DOHH2 (cell line): ENCODE measurements at regions not wholly inside any gene's neighbourhood (a gene's known extent, or its start where the extent isn't known, plus 50 kb on each side); places are given as distances from the start of the nearest gene placed in this dataset.

Experiments used
- H3F3A ChIP-seq: fragments of 200-600 bp; sonication (generic), shearing (Covaris generic); 2 replicates; pipeline ENCODE4 v1.6.0; 2016; ENCODE audit warnings: antibody characterized with exemption, mild to moderate bottlenecking; ENCODE audit not compliant: control insufficient read depth, insufficient read depth
- H3K27ac ChIP-seq: fragments of 200-600 bp; sonication (generic); 2 replicates; pipeline ENCODE4 v1.5.1; 2014; ENCODE audit warnings: low read depth, mild to moderate bottlenecking, low read length, moderate library complexity
- H3K27me3 ChIP-seq: fragments of 200-600 bp; sonication (generic); 2 replicates; pipeline ENCODE4 v1.6.1; 2014; ENCODE audit warnings: mild to moderate bottlenecking, low read length, mixed read lengths; ENCODE audit not compliant: control insufficient read depth
- H3K36me3 ChIP-seq: fragments of 200-600 bp; sonication (generic); 2 replicates; pipeline ENCODE4 v1.6.1; 2014; ENCODE audit warnings: mild to moderate bottlenecking, low read length, moderate library complexity, mixed read lengths; ENCODE audit not compliant: control insufficient read depth
- H3K4me1 ChIP-seq: fragments of 200-600 bp; sonication (generic); 2 replicates; pipeline ENCODE4 v1.6.1; 2014; ENCODE audit warnings: mild to moderate bottlenecking, low read length, mixed read lengths; ENCODE audit not compliant: control insufficient read depth
- H3K4me2 ChIP-seq: fragments of 200-600 bp; sonication (generic); 2 replicates; pipeline ENCODE4 v1.6.0; 2014; ENCODE audit warnings: mild to moderate bottlenecking, low read length, moderate library complexity
- H3K4me3 ChIP-seq: fragments of 200-600 bp; sonication (generic); 2 replicates; pipeline ENCODE4 v1.5.1; 2014; ENCODE audit warnings: mild to moderate bottlenecking, low read length, mixed read lengths
- H3K79me2 ChIP-seq: fragments of 200-600 bp; sonication (generic); 2 replicates; pipeline ENCODE4 v1.6.1; 2014; ENCODE audit warnings: mild to moderate bottlenecking, low read length, mixed read lengths; ENCODE audit not compliant: control insufficient read depth
- H3K9me2 ChIP-seq: fragments of 200-600 bp; sonication (generic); replicated peaks from 2 replicates; pipeline ENCODE4 v1.6.1; 2014; ENCODE audit warnings: mild to moderate bottlenecking, low read length, mixed read lengths; ENCODE audit not compliant: control insufficient read depth
- H3K9me3 ChIP-seq: fragments of 200-600 bp; sonication (generic); 2 replicates; pipeline ENCODE4 v1.6.1; 2014; ENCODE audit warnings: antibody characterized with exemption, low read length, mixed read lengths; ENCODE audit not compliant: control insufficient read depth, insufficient read depth
- H4K20me1 ChIP-seq: fragments of 200-600 bp; sonication (generic); 2 replicates; pipeline ENCODE4 v1.6.0; 2014; ENCODE audit warnings: low read depth, mild to moderate bottlenecking, antibody characterized with exemption, low read length, moderate library complexity; ENCODE audit not compliant: control insufficient read depth, insufficient read depth
- CTCF ChIP-seq: fragments of 200-600 bp; sonication (generic); IDR thresholded peaks from one replicate; pipeline ENCODE4 v1.5.1; 2014; ENCODE audit warnings: antibody characterized with exemption, mild to moderate bottlenecking, low read depth, low read length; ENCODE audit not compliant: poor library complexity, severe bottlenecking
- EZH2phosphoT487 ChIP-seq: fragments of 200-600 bp; sonication (generic); IDR thresholded peaks from 2 replicates; pipeline ENCODE4 v1.6.1; 2017; ENCODE audit warnings: borderline replicate concordance, mild to moderate bottlenecking, antibody characterized with exemption, low read length, moderate library complexity, mixed read lengths

GRCh38 chr2:125160947-125161346 lies 1135.9 kb downstream of the CNTNAP5 start:
- H3K4me1 ChIP-seq: no peaks in the 10 kb centered on the region
- no peaks in the 10 kb centered on the region for H3K79me2 ChIP-seq
- no peaks in the 10 kb centered on the region for H3F3A ChIP-seq
- H3K4me3 ChIP-seq: no peak overlapping the region
- H3K4me2 ChIP-seq: no peak overlapping the region
- no peaks in the 10 kb centered on the region for H3K27me3 ChIP-seq
- no peaks in the 10 kb centered on the region for H3K36me3 ChIP-seq
- no peak overlapping the region for H3K27ac ChIP-seq
- H3K9me2 ChIP-seq: no peaks in the 10 kb centered on the region
- H4K20me1 ChIP-seq: no peaks in the 10 kb centered on the region
- no peaks in the 10 kb centered on the region for H3K9me3 ChIP-seq
- TF ChIP-seq EZH2phosphoT487 (no peak), CTCF (no peak)

DNA sequence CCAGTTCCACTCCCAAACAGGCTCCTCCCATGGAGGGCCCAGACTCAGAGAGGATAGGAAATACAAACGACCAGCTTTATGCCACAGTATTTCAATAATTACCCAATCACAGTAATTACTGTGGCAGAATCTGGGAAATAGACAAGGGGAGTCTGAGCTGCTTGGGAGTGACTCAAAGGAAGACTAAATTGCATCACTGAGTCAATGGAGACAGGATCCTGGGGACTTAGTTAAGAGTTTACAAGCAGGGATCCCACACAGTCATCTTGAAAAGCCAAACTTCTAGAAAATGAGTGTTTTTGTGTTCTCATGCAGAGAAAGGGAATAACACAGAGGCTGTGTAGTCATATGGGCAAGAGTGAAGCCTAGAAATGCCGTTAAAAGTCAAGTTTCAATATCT lies 1142.1 kb downstream of the CNTNAP5 start:
- H3K9me3 ChIP-seq: no peaks in the 10 kb centered on the region
- no peaks in the 10 kb centered on the region for H3K79me2 ChIP-seq
- no peaks in the 10 kb centered on the region for H3K9me2 ChIP-seq
- H3F3A ChIP-seq: no peaks in the 10 kb centered on the region
- H3K27ac ChIP-seq: no peak overlapping the region
- no peaks in the 10 kb centered on the region for H3K4me1 ChIP-seq
- H3K36me3 ChIP-seq: no peaks in the 10 kb centered on the region
- no peak for TF ChIP-seq EZH2phosphoT487
- TF ChIP-seq CTCF: no peak
- H3K27me3 ChIP-seq: no peaks in the 10 kb centered on the region
- H3K4me3 ChIP-seq: no peak overlapping the region
- H3K4me2 ChIP-seq: no peak overlapping the region
- no peaks in the 10 kb centered on the region for H4K20me1 ChIP-seq

GRCh38 chr2:125167820-125168219 lies 1142.7 kb downstream of the CNTNAP5 start:
- H3K27ac ChIP-seq: no peak overlapping the region
- no peaks in the 10 kb centered on the region for H3K9me2 ChIP-seq
- no peaks in the 10 kb centered on the region for H3K27me3 ChIP-seq
- no peak overlapping the region for H3K4me2 ChIP-seq
- TF ChIP-seq CTCF: no peak
- no peak for TF ChIP-seq EZH2phosphoT487
- no peaks in the 10 kb centered on the region for H3K36me3 ChIP-seq
- H3K9me3 ChIP-seq: no peaks in the 10 kb centered on the region
- H3K4me1 ChIP-seq: no peaks in the 10 kb centered on the region
- no peaks in the 10 kb centered on the region for H4K20me1 ChIP-seq
- no peak overlapping the region for H3K4me3 ChIP-seq
- H3K79me2 ChIP-seq: no peaks in the 10 kb centered on the region
- H3F3A ChIP-seq: no peaks in the 10 kb centered on the region

- H3K9me2 ChIP-seq: no peaks in the 10 kb centered on the region
- H3K27me3 ChIP-seq: no peaks in the 10 kb centered on the region
- no peak overlapping the region for H3K27ac ChIP-seq
- no peaks in the 10 kb centered on the region for H3K36me3 ChIP-seq
- H3K4me1 ChIP-seq: no peaks in the 10 kb centered on the region
- no peaks in the 10 kb centered on the region for H3K79me2 ChIP-seq
- no peak overlapping the region for H3K4me3 ChIP-seq
- H3F3A ChIP-seq: no peaks in the 10 kb centered on the region
- H3K4me2 ChIP-seq: no peak overlapping the region
- H3K9me3 ChIP-seq: no peaks in the 10 kb centered on the region
- TF ChIP-seq EZH2phosphoT487 (no peak), CTCF (no peak)
- H4K20me1 ChIP-seq: no peaks in the 10 kb centered on the region
Measured at GRCh38 chr2:125168442-125168841, 1143.4 kb downstream of the CNTNAP5 start.
